K562 (cell line): ENCODE measurements at regions not wholly inside any gene's neighbourhood (a gene's known extent, or its start where the extent isn't known, plus 50 kb on each side); places are given as distances from the start of the nearest gene placed in this dataset.

Source experiments
- ATAC-seq: fragments of 200-7000 bp; cut with Tn5 transposase; 3 replicates; pipeline ENCODE4 v1.9.1; 2020; ENCODE audit warnings: moderate library complexity
- BruUV-seq: library from RNA; stranded (reverse); fragments of 400-500 nt; replicated peaks from 2 replicates; lab custom pipeline; 2021; lab: Mats Ljungman, UMichigan
- CTCF ChIA-PET: fragments of 300-600 bp; formaldehyde crosslinking; extraction: SDS; loops from one replicate; lab custom pipeline; 2021; ENCODE audit warnings: low intra/inter-chr PET ratio; lab: Yijun Ruan, JAX
- POLR2A ChIA-PET: fragments of 300-600, 350-650 bp; sonication (Branson Sonifier 250); formaldehyde crosslinking; extraction: SDS; loops from one replicate; lab custom pipeline; 2021; ENCODE audit warnings: antibody characterized with exemption, inconsistent platforms; lab: Yijun Ruan, JAX
- DNase-seq, 4 experiments: peaks; one replicate each; pipeline versions ENCODE4 v3.0.0 to v3.0.0-alpha.2; 2011 to 2018; ENCODE audit warnings: low spot score in 3 of 4, mixed read lengths in 3 of 4; ENCODE audit errors: extremely low read depth in 1 of 4
- FAIRE-seq: peaks from 2 replicates; lab custom pipeline; 2011; peaks lifted over from hg19 to GRCh38; lab: Jason Lieb, UNC
- H2AFZ ChIP-seq: 2 replicates; pipeline ENCODE4 v1.6.0; 2011; ENCODE audit warnings: low read depth, low read length, control low read depth, inconsistent platforms
- H3K27ac ChIP-seq: fragments of 200-600 bp; 3 replicates; pipeline ENCODE4 v1.8.0; 2011; ENCODE audit warnings: low read depth, mild to moderate bottlenecking, control low read depth, inconsistent platforms, low read length, moderate library complexity, mixed read lengths; ENCODE audit errors: extremely low read depth
- H3K27me3 ChIP-seq, 2 experiments: fragments of 300-600 bp in 1 of 2; 2 replicates in 1 of 2; 3 replicates in 1 of 2; pipeline versions ENCODE4 v1.6.0 to v1.8.0; 2011; ENCODE audit warnings: inconsistent platforms in 2 of 2, low read length in 2 of 2, mild to moderate bottlenecking in 1 of 2, mixed read lengths in 1 of 2, moderate library complexity in 1 of 2; ENCODE audit not compliant: control insufficient read depth in 2 of 2, insufficient read depth in 2 of 2
- H3K36me3 ChIP-seq: fragments of 300-600 bp; 3 replicates; pipeline ENCODE4 v1.8.0; 2011; ENCODE audit warnings: mild to moderate bottlenecking, low read length, inconsistent platforms; ENCODE audit not compliant: control insufficient read depth, insufficient read depth
- H3K4me1 ChIP-seq, 2 experiments: fragments of 200-600 bp in 1 of 2; replicated peaks in 1 of 2; 2 replicates in 1 of 2; 3 replicates in 1 of 2; pipeline versions ENCODE4 v1.5.1 to v1.8.0; 2011; ENCODE audit warnings: inconsistent platforms in 2 of 2, low read length in 2 of 2, mild to moderate bottlenecking in 1 of 2, mixed read lengths in 1 of 2, moderate library complexity in 1 of 2; ENCODE audit not compliant: control insufficient read depth in 2 of 2, insufficient read depth in 2 of 2
- H3K4me2 ChIP-seq: 2 replicates; pipeline ENCODE4 v1.6.1; 2011; ENCODE audit warnings: low read length, control low read depth, inconsistent platforms, mixed read lengths; ENCODE audit not compliant: insufficient read depth
- H3K4me3 ChIP-seq: fragments of 200-600 bp; sonication (generic), shearing (Covaris generic); 2 replicates; pipeline ENCODE4 v1.5.1; 2016; ENCODE audit warnings: control low read depth, inconsistent platforms
- H3K79me2 ChIP-seq: fragments of 200-600 bp; 3 replicates; pipeline ENCODE4 v1.8.0; 2011; ENCODE audit warnings: low read length, inconsistent platforms; ENCODE audit not compliant: control insufficient read depth, insufficient read depth
- H3K9ac ChIP-seq, 2 experiments: 2 replicates each; pipeline versions ENCODE4 v1.6.0 to v1.6.1; 2011; ENCODE audit warnings: low read depth in 2 of 2, low read length in 2 of 2, control low read depth in 1 of 2, inconsistent platforms in 1 of 2, mild to moderate bottlenecking in 1 of 2, mixed read lengths in 1 of 2; ENCODE audit not compliant: insufficient read depth in 1 of 2
- H3K9me1 ChIP-seq: one replicate; pipeline ENCODE4 v1.6.0; 2011; ENCODE audit warnings: inconsistent platforms, mild to moderate bottlenecking, low read length, moderate library complexity; ENCODE audit not compliant: control insufficient read depth, insufficient read depth
- H3K9me3 ChIP-seq: replicated peaks from 2 replicates; pipeline ENCODE4 v1.5.1; 2011; ENCODE audit warnings: low read depth, low read length, inconsistent platforms; ENCODE audit not compliant: control insufficient read depth, insufficient read depth
- H4K20me1 ChIP-seq: replicated peaks from 2 replicates; pipeline ENCODE4 v1.6.1; 2011; ENCODE audit warnings: low read length, inconsistent platforms, mixed read lengths; ENCODE audit not compliant: control insufficient read depth, insufficient read depth
- CC2D1A ChIP-seq: fragments of 450-650 bp; IDR thresholded peaks from 2 replicates; pipeline ENCODE4 v1.6.1; 2017; ENCODE audit warnings: mild to moderate bottlenecking
- EHMT2 ChIP-seq: fragments of 450-650 bp; IDR thresholded peaks from 2 replicates; pipeline ENCODE4 v1.6.1; 2018; ENCODE audit warnings: antibody characterized with exemption
- GATAD2A ChIP-seq: fragments of 450-650 bp; IDR thresholded peaks from 2 replicates; pipeline ENCODE4 v1.6.1; 2017
- MGA ChIP-seq: fragments of 450-650 bp; IDR thresholded peaks from 2 replicates; pipeline ENCODE4 v1.6.1; 2016; ENCODE audit warnings: mild to moderate bottlenecking, moderate library complexity
- PML ChIP-seq: IDR thresholded peaks from 2 replicates; pipeline ENCODE4 v1.6.1; 2012; ENCODE audit warnings: low read length, inconsistent platforms
- SMARCA4 ChIP-seq: fragments of 450-650 bp; IDR thresholded peaks from 2 replicates; pipeline ENCODE4 v1.6.1; 2016
- THRAP3 ChIP-seq: fragments of 450-650 bp; IDR thresholded peaks from 2 replicates; pipeline ENCODE4 v1.6.1; 2016; ENCODE audit warnings: mild to moderate bottlenecking, inconsistent platforms, borderline replicate concordance
- ZNF232 ChIP-seq: sonication (generic); formaldehyde crosslinking; IDR thresholded peaks from 2 replicates; pipeline ENCODE4 v1.8.0; 2022; ENCODE audit warnings: mild to moderate bottlenecking, missing genetic modification reagents
- in situ Hi-C: fragments of 300-500 bp; cut with MboI; formaldehyde crosslinking; loops from 4 replicates; pipeline ENCODE4 v1.15.0; 2018; ENCODE audit warnings: inconsistent platforms, mixed read lengths
- intact Hi-C: fragments of 100-400 bp; cut with micrococcal nuclease; formaldehyde crosslinking; loops from 2 replicates; pipeline ENCODE4 v1.14.2; 2022
- TF ChIP-seq, protein P1 (sequence below), 2 experiments: fragments of 450-650 bp; IDR thresholded peaks; 2 replicates each; pipeline ENCODE4 v1.6.1; 2018; ENCODE audit warnings: mild to moderate bottlenecking in 2 of 2, low read depth in 1 of 2; ENCODE audit not compliant: partially characterized antibody in 2 of 2

GRCh38 chr2:146270618-146271017, 1574.2 kb upstream of the ACVR2A start:
- CTCF ChIA-PET = no interaction called here
- intact Hi-C loops (no loop called here), in situ Hi-C loops (no loop called here)
- H2AFZ ChIP-seq = no peak overlapping the region
- no peaks in the 10 kb centered on the region for H3K9me3 ChIP-seq
- no peaks in the 10 kb centered on the region for H3K9me1 ChIP-seq
- H3K4me1 ChIP-seq = no peaks in the 10 kb centered on the region
- no peak overlapping the region for H3K4me2 ChIP-seq
- DNase-seq = no peak
- no peaks in the 10 kb centered on the region for H3K36me3 ChIP-seq
- H3K9ac ChIP-seq = no peak overlapping the region
- POLR2A ChIA-PET = no interaction called here
- no peak overlapping the region for H3K4me3 ChIP-seq
- H3K27ac ChIP-seq = no peak overlapping the region
- no peak for ATAC-seq
- H4K20me1 ChIP-seq = no peaks in the 10 kb centered on the region
- H3K27me3 ChIP-seq = no peaks in the 10 kb centered on the region
- no peaks in the 10 kb centered on the region for H3K79me2 ChIP-seq
- no TSS peak for BruUV-seq
- no peak for FAIRE-seq
- TF ChIP-seq CC2D1A (no peak), THRAP3 (no peak), GATAD2A (no peak), EHMT2 (no peak), MGA (no peak), SMARCA4 (no peak), ZNF232 (no peak), PML (no peak)
- TF ChIP-seq, protein P1, sequence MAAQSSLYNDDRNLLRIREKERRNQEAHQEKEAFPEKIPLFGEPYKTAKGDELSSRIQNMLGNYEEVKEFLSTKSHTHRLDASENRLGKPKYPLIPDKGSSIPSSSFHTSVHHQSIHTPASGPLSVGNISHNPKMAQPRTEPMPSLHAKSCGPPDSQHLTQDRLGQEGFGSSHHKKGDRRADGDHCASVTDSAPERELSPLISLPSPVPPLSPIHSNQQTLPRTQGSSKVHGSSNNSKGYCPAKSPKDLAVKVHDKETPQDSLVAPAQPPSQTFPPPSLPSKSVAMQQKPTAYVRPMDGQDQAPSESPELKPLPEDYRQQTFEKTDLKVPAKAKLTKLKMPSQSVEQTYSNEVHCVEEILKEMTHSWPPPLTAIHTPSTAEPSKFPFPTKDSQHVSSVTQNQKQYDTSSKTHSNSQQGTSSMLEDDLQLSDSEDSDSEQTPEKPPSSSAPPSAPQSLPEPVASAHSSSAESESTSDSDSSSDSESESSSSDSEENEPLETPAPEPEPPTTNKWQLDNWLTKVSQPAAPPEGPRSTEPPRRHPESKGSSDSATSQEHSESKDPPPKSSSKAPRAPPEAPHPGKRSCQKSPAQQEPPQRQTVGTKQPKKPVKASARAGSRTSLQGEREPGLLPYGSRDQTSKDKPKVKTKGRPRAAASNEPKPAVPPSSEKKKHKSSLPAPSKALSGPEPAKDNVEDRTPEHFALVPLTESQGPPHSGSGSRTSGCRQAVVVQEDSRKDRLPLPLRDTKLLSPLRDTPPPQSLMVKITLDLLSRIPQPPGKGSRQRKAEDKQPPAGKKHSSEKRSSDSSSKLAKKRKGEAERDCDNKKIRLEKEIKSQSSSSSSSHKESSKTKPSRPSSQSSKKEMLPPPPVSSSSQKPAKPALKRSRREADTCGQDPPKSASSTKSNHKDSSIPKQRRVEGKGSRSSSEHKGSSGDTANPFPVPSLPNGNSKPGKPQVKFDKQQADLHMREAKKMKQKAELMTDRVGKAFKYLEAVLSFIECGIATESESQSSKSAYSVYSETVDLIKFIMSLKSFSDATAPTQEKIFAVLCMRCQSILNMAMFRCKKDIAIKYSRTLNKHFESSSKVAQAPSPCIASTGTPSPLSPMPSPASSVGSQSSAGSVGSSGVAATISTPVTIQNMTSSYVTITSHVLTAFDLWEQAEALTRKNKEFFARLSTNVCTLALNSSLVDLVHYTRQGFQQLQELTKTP (IDR thresholded peaks at IDR 0.05; ENCODE audit: low read depth in 1 of 2, partially characterized antibody in 2 of 2) = no peak
